Epithelial cell of proximal tubule (primary cell): ENCODE measurements at regions not wholly inside any gene's neighbourhood (a gene's known extent, or its start where the extent isn't known, plus 50 kb on each side); places are given as distances from the start of the nearest gene placed in this dataset.

Source experiments
- DNase-seq: peaks from one replicate; pipeline ENCODE4 v3.0.0-alpha.2; 2011; ENCODE audit warnings: low read depth
- H3K4me3 ChIP-seq: 2 replicates; pipeline ENCODE4 v1.5.1; 2011; ENCODE audit warnings: low read depth, mild to moderate bottlenecking, low read length
- TF ChIP-seq, protein P1 (sequence below): conservative IDR thresholded peaks from 2 replicates; pipeline ENCODE4 v1.5.1; 2012; ENCODE audit warnings: low read depth, mild to moderate bottlenecking, low read length

DNA sequence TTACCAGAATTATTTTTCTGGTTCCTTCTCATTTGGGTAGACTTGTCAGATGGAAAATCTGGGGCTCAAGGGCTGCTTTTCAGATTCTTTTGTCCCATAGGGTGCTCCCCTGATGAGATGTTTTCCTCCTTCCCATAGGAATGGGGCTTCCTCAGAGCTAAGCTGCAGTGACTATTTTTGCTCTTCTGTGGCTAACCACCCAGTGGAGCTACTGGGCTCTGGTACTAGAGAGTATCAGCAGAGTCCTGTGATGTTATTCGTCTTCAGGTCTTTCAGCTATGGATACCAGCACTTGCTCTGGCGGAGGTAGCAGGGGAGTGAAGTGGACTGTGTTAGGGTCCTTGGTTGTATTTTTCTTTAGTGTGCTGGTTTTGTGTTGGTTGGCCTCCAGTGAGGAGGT, 716.1 kb upstream of the LMO3 start:
- TF ChIP-seq, protein P1, sequence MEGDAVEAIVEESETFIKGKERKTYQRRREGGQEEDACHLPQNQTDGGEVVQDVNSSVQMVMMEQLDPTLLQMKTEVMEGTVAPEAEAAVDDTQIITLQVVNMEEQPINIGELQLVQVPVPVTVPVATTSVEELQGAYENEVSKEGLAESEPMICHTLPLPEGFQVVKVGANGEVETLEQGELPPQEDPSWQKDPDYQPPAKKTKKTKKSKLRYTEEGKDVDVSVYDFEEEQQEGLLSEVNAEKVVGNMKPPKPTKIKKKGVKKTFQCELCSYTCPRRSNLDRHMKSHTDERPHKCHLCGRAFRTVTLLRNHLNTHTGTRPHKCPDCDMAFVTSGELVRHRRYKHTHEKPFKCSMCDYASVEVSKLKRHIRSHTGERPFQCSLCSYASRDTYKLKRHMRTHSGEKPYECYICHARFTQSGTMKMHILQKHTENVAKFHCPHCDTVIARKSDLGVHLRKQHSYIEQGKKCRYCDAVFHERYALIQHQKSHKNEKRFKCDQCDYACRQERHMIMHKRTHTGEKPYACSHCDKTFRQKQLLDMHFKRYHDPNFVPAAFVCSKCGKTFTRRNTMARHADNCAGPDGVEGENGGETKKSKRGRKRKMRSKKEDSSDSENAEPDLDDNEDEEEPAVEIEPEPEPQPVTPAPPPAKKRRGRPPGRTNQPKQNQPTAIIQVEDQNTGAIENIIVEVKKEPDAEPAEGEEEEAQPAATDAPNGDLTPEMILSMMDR, result no peak
- H3K4me3 ChIP-seq, result no peak overlapping the region
- DNase-seq, result no peak

DNA sequence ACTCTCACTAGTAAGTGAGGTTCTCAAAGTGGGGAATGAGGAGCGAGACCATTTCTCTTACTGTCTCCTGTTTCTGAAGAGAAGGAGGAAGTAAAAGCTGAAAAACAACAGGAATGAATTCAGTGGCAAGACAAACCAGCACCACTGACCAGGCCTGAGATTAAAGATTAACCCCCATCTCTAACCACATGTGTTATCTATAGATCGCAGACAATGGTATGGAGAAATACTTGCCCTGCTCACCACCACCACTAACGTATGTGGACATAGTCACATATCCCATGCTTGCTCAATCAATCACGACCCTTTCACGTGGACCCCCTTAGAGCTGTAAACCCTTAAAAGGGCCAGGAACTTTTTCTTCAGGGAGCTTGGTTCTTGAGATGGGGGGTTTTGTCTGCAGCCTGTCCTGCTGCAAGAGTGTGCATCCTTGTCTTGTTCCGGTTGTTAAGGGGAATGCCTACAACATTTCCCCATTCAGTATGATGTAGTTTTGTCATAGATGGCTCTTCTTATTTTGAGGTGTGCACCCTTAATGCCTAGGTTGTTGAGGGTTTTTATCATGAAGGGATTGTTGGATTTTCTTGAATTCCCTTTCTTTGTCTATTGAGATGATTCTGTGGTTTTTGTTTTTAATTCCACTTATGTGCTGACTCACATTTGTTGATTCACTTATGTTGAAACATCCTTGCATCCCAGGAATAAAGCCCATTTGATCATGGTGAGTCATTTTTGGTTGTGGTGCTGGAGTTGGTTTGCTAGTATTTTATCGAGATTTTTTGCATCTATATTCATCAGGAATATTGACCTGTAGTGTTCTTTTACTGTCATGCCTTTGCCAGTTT, 698.8 kb upstream of the LMO3 start:
- no peak overlapping the region for H3K4me3 ChIP-seq
- TF ChIP-seq, protein P1, result no peak
- peak; percentile 35 for DNase-seq

DNA sequence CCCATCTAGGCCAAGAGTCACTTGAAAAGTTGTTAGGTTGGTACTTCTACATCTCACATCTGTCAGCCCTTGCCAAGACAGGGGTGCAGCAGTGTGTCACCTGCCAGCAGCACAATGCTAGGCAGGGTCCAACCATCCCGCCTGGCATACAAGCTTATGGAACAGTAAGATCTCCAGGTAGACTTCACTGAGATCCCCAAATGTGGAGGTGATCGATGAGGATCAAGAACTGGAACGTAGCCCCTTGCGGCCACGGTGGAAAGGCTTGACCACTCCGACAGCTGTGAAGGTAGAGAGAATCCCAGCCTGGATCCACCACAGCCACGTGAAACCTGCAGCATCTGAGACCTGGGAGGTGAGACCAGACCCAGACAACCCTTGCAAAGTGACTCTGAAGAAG, 696.0 kb upstream of the LMO3 start:
- TF ChIP-seq, protein P1, result no peak
- no peak overlapping the region for H3K4me3 ChIP-seq
- no peak for DNase-seq

DNA sequence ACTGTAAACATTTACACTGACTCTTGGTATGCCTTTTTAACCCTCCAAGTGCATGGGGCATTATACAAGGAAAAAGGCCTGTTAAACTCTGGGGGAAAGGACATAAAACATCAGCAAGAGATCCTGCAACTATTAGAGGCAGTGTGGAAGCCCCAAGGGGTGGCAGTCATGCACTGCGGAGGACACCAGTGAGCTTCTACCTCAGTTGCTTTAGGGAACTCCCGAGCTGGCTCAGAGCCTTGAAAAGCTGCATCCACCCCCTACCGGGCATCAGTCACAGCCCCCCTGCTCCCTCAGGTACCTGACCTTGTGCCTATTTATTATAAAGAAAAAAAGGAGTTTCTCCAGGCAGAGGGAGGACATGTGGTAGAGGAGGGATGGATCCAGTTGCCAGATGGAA, 695.6 kb upstream of the LMO3 start:
- TF ChIP-seq, protein P1, result no peak
- no peak overlapping the region for H3K4me3 ChIP-seq
- no peak for DNase-seq

DNA sequence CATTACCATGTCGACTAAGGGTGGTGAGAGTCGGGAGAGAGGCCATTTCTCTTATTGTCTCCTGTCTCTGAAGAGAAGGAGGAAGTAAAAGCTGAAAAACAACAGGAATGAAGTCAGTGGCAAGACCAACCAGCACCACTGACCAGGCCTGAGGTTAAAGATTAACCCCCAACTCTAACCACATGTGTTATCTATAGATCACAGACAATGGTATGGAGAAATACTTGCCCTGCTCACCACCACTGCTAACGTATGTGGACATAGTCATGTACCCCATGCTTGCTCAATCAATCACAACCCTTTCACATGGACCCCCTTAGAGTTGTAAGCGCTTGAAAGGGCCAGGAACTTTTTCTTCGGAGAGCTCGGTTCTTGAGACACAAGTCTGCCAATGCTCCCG, 690.9 kb upstream of the LMO3 start:
- TF ChIP-seq, protein P1, result no peak
- H3K4me3 ChIP-seq, result no peak overlapping the region
- DNase-seq, result no peak

DNA sequence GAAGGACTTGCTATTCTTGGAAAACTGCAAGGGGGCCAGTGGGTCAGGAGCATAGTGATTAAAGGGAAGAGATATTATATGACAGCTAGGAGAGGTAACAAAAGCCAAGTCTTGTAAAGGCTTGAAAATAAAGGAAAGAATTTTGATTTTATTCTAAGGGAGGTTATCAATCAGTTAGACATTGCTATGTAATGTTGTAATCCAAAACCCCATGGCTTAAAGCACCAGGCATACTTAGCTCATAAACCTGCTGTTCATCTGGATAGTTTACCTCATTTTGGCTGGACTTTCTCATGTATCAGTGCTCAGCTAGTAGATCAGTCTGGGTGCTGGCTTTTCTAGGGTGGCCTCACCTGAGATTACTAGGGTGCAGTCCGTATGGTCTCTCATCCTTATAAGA, 680.9 kb upstream of the LMO3 start:
- TF ChIP-seq, protein P1, result no peak
- no peak overlapping the region for H3K4me3 ChIP-seq

DNA sequence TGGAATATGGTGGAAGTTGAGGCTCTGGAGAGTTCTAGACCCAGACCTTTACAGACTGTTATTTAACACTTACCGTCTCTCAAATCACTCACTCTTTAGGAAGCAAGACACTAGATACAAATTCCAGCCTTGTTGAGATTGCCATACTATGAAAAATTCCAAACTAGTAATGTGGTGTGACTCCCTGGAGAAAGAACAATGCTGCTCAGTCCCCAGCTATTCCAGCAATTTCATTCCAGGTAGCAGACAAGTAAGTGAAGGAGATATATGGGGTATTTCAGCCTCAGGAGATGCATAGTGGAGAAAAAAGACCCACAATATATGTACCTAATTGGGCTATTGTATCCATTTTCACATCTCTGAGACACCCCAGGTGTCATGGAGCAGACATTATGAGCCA, 678.9 kb upstream of the LMO3 start:
- TF ChIP-seq, protein P1, result no peak
- no peak overlapping the region for H3K4me3 ChIP-seq

More for the DNA sequence above, 680.9 kb upstream of the LMO3 start:
- DNase-seq, result no peak

More for the DNA sequence above, 678.9 kb upstream of the LMO3 start:
- DNase-seq, result no peak
